ENCODE measurements at regions not wholly inside any gene's neighbourhood (a gene's known extent, or its start where the extent isn't known, plus 50 kb on each side); places are given as distances from the start of the nearest gene placed in this dataset.
A peak's percentile ranks its signal among the peaks of the same experiment; 100 is the strongest.
"Not testable (repeated sequence)": the region's sequence is repeated elsewhere in the genome, so short reads cannot be mapped to it uniquely, and the experiment has no call there.

GRCh38 chr15:69597061-69597592 lies 144.5 kb downstream of the RPLP1 start:
- ATAC-seq (no peak), DNase-seq (ENCODE audit: low spot score) (peak; percentile 26)

GRCh38 chr15:69599271-69599670 lies 146.7 kb downstream of the RPLP1 start:
- ATAC-seq (no peak), DNase-seq (ENCODE audit: low spot score) (peak; percentile 21)

- DNase-seq (ENCODE audit: low spot score) (peak; percentile 44), ATAC-seq (peak; percentile 61)
Observed at GRCh38 chr15:69600556-69601085, 148.0 kb downstream of the RPLP1 start.

- ATAC-seq (no peak), DNase-seq (ENCODE audit: low spot score) (peak; percentile 23)
Observed at GRCh38 chr15:69601711-69602504, 149.3 kb downstream of the RPLP1 start.

DNA sequence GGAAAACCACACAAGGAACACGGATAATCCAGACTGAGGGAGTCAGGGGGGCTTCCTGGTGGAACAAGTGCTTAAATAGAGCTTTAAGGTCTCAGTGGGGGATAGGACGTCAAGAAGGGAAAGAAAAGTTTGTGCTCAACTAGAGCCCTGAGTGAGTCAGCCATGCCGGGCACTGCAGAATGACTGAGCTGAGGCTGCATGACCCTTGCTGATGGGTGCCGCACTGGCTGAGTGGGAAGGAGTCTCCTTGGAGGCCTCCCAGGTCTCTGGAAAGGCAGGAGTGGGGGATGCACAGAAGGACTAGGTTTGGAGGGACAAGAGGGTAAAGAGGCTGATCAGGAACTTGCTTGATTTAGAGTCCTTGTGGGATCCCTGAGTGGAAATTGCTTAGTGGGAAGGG lies 150.3 kb downstream of the RPLP1 start:
- DNase-seq (ENCODE audit: low spot score): peak; percentile 35
- ATAC-seq: no peak

DNA sequence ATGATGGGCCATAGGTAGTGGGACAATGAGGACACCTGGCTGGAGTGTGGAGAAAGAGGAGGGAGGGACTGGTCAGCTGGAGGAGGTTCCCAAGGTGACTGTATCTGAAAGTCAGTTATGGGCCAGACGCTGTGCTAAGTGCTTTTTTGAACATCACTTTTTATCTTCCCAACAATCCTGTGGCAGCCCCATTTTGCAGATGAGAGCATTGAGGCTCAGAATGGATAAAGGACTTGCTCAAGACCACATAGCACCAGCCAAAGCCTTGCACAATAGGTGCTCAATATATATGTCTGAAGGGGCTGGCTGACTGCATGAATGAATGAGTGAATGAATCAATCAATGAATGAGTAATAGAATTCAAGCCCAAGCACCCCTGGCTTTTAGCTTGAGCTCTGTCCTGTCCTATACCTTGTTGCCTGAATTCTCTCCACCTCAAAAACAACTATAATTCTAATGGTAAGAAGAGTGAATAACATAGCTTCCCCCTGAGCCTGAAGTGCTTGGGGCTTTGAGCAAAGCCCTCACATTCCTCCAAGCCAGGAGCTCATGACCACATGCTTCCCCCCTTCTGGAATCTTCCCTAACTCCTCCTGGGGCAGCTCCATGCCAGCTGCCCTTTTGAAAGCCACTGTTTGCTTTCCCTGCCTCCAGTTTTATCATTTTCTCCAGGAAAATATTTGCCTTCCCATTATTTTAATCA lies 150.9 kb downstream of the RPLP1 start:
- ATAC-seq (no peak), DNase-seq (ENCODE audit: low spot score) (peak; percentile 21)

- peak; percentile 75 for ATAC-seq
- peak; percentile 50 for DNase-seq (ENCODE audit: low spot score)
Observed at GRCh38 chr15:69604072-69604411, 151.4 kb downstream of the RPLP1 start.

- DNase-seq (ENCODE audit: low spot score) (peak; percentile 21), ATAC-seq (no peak)
Observed at GRCh38 chr15:69606144-69606543, 153.5 kb downstream of the RPLP1 start.

GRCh38 chr15:69606921-69607500 lies 154.4 kb downstream of the RPLP1 start:
- ATAC-seq (no peak), DNase-seq (ENCODE audit: low spot score) (peak; percentile 18)

GRCh38 chr15:69608661-69609060 lies 156.0 kb downstream of the RPLP1 start:
- DNase-seq (ENCODE audit: low spot score) (peak; percentile 12), ATAC-seq (no peak)

DNA sequence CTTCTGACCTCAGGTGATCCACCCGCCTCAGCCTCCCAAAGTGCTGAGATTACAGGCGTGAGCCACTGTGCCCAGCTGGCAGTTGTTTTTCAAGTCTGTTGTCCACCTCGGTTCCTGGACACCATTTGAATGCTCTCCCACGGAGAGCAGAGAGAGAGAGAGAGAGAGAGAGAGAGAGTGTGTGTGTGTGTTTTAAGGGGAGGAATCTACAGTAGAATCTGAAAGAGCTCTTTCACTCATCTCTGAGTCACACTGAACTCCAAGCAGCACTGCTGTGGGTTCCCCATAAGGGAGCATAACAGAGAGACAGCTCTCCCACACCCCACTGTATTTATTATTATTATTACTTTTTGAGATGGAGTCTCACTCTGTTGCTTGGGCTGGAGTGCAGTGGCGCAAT lies 156.6 kb downstream of the RPLP1 start:
- ATAC-seq (no peak), DNase-seq (ENCODE audit: low spot score) (peak; percentile 3)

- DNase-seq (ENCODE audit: low spot score) (peak; percentile 1), ATAC-seq (no peak)
Observed at GRCh38 chr15:69609776-69610175, 157.2 kb downstream of the RPLP1 start.

DNA sequence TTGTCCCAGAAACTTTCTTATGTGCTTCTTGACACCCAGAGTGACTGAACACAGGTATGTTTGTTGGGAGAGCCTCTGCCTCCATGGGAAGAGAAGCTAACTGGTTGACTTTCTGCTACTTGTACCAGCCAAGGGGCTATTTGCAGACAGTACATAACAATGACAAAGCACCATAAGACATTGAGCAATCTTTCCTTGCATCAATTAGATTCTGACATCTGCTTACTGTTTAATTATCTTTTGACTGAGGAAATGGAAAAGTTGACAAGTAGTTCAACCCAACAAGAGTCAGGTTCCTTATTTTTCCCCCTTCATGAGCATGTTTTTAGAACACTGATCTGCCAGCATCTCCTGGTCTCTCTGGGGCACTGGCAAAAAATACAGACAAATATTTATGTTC lies 157.7 kb downstream of the RPLP1 start:
- no peak for ATAC-seq
- DNase-seq (ENCODE audit: low spot score): no peak

DNA sequence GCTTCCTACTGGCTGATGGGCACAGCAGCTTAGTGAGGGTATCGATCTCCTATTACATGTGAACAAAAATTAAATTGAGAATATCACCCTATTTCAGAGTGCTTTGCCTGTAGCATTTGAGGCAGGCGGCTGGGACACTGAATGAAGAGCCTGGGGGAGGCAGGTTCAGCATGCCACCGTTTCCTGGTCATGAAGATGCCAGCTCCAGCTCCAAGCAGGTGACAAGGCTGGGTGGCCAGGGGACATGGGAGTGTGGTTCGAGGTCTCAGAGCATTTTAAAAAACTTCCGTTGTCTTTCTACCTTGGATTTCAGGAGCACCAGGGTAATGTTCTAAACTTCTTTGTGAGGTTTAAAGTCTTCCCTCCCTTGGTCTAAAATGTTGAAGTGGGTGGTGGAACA lies 158.2 kb downstream of the RPLP1 start:
- ATAC-seq (no peak), DNase-seq (ENCODE audit: low spot score) (peak; percentile 21)

DNA sequence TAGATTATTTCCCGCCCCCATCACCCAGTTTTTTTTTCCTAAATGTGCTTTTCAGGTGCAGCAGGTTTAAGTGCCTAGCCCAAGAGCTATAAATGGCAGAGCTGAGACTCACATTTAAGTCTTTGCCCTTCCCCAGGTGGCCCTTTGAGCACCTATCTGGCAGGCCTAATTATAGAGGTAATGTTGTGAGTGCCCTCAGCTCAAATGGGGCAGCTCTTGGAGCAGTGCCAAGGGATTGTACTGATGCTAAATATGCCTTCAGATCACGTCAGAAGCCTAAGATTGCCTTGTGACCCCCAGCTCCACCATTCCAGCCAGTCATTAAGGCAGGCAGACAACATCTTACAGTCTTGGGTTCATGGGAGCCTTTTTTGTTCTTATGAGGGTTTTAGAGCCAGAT lies 159.5 kb downstream of the RPLP1 start:
- DNase-seq (ENCODE audit: low spot score) (peak; percentile 33), ATAC-seq (no peak)

DNA sequence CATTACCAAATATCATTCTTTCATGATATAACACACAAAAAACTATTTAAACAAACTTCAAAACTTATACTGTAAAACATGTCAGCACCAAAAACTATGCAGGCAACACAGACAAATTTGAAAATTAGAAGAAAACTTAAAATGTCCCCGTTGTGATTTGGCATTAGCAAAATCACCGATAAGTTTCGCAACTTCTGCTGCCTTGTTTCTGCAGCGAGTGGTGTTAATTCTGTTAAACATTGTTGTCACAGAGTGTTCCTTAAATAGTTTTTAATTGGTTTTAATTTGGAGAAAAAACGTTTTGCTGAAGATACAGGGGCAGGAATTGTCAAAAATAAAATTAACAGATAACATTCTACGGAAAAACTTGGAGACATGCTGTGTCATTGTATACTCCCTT lies 160.6 kb downstream of the RPLP1 start:
- DNase-seq (ENCODE audit: low spot score): no peak

GRCh38 chr15:69613988-69614387 lies 161.4 kb downstream of the RPLP1 start:
- DNase-seq (ENCODE audit: low spot score): no peak
- ATAC-seq: no peak

More for the DNA sequence above, 160.6 kb downstream of the RPLP1 start:
- ATAC-seq: no peak

GRCh38 chr15:69615736-69616135 lies 163.1 kb downstream of the RPLP1 start:
- DNase-seq (ENCODE audit: low spot score) (no peak), ATAC-seq (no peak)

DNA sequence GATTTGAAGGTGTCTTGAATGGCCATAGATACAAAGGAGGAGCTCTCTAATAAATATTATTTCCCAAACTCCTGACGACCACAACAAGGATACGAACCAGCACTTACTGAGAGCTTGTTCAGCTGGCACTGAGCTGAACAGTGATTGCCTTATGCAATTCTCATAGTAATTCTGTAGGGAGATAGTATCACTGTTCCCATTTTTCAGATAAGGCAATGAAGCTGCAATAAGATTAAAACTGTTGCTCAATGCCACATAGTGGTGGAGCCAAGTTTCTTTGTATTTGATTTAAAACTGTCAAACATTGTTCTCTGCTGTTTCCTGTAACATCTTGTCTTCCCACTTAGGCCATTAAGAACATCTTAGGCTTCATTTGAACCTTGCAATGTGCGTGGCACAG lies 163.9 kb downstream of the RPLP1 start:
- DNase-seq (ENCODE audit: low spot score): no peak
- ATAC-seq: no peak

- not testable (repeated sequence) for DNase-seq (ENCODE audit: low spot score); ATAC-seq
Observed at GRCh38 chr15:69617144-69617543, 164.5 kb downstream of the RPLP1 start.

DNA sequence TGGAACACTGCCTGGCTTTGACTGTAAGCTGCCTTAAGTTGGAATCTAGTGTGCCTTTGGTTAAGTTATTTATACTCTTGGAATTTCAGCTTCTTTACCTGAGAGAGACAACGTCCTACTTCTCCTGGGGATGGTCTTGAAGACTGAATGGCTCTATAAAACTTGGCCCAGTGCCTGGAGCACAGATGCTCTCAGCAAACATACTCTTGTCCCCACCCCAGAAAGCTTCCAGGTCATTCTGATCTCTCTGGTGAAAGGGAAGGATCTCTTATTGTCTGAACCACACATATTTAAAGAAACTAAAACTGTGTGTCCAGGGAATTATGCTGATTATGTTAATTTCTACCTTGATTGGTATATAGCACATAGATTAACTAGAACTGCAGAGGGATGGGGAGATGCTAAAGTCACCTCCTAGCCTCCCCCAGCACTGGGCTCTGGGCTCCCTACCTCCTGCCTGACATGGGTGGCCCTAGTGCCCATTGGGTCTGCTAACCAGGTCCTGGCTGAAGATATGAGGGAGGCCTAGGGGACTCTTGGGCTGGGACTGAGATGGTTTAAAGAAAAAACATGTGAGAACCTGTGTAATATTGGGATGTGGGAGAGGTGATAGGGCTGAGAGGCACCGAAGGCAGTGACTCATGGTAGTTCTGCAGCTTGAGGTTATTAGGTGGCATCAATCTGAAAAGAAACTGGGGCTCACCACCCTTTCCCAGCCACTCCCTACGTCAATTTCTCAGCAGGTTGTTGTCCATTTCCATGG lies 171.0 kb downstream of the RPLP1 start:
- ATAC-seq: no peak
- DNase-seq (ENCODE audit: low spot score): no peak

Measured in left lobe of liver (tissue), 2 donors.